Upper lobe of right lung (tissue), 1 donor: ENCODE measurements at regions not wholly inside any gene's neighbourhood (a gene's known extent, or its start where the extent isn't known, plus 50 kb on each side); places are given as distances from the start of the nearest gene placed in this dataset.
"Not testable (repeated sequence)": the region's sequence is repeated elsewhere in the genome, so short reads cannot be mapped to it uniquely, and the experiment has no call there.

ENCODE experiments used
- ATAC-seq: fragments of 200-7000 bp; cut with Tn5 transposase; one replicate; pipeline ENCODE4 v1.9.1; 2020; ENCODE audit warnings: mild to moderate bottlenecking, moderate library complexity
- DNase-seq: peaks from one replicate; pipeline ENCODE4 v3.0.0-alpha.2; 2020
- H3K27ac ChIP-seq: fragments of 200-600 bp; one replicate; pipeline ENCODE4 v1.8.0; 2022
- H3K27me3 ChIP-seq: fragments of 200-600 bp; one replicate; pipeline ENCODE4 v1.8.0; 2022; ENCODE audit warnings: mild to moderate bottlenecking
- H3K36me3 ChIP-seq: fragments of 200-600 bp; one replicate; pipeline ENCODE4 v1.8.0; 2022
- H3K4me1 ChIP-seq: fragments of 200-600 bp; one replicate; pipeline ENCODE4 v1.8.0; 2022
- H3K4me3 ChIP-seq: fragments of 200-600 bp; one replicate; pipeline ENCODE4 v1.8.0; 2022; ENCODE audit warnings: mild to moderate bottlenecking
- H3K9me3 ChIP-seq: fragments of 200-600 bp; one replicate; pipeline ENCODE4 v1.8.0; 2022
- intact Hi-C: fragments of 100-400 bp; cut with DNase I; formaldehyde crosslinking; loops from one replicate; pipeline ENCODE4 v1.11.0; 2022
- TF ChIP-seq, protein P1 (sequence below): fragments of 200-600 bp; IDR thresholded peaks from one replicate; pipeline ENCODE4 v1.8.0; 2022; ENCODE audit warnings: antibody characterized with exemption
- donor health status: DM: no; HTN: yes; CAD: no; lungs with severe emphysema.

- Histone ChIP-seq H3K4me3 (no peak overlapping the region), H3K27ac (no peak overlapping the region), H3K36me3 (no peaks in the 10 kb centered on the region), H3K27me3 (no peaks in the 10 kb centered on the region), H3K9me3 (no peaks in the 10 kb centered on the region), H3K4me1 (no peaks in the 10 kb centered on the region)
- TF ChIP-seq, protein P1, sequence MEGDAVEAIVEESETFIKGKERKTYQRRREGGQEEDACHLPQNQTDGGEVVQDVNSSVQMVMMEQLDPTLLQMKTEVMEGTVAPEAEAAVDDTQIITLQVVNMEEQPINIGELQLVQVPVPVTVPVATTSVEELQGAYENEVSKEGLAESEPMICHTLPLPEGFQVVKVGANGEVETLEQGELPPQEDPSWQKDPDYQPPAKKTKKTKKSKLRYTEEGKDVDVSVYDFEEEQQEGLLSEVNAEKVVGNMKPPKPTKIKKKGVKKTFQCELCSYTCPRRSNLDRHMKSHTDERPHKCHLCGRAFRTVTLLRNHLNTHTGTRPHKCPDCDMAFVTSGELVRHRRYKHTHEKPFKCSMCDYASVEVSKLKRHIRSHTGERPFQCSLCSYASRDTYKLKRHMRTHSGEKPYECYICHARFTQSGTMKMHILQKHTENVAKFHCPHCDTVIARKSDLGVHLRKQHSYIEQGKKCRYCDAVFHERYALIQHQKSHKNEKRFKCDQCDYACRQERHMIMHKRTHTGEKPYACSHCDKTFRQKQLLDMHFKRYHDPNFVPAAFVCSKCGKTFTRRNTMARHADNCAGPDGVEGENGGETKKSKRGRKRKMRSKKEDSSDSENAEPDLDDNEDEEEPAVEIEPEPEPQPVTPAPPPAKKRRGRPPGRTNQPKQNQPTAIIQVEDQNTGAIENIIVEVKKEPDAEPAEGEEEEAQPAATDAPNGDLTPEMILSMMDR = no peak
- ATAC-seq (no peak), DNase-seq (no peak)
- intact Hi-C loops = no loop called here
These were observed 321.3 kb downstream of the TFAP2B start for GRCh38 chr6:51139950-51140385.

DNA sequence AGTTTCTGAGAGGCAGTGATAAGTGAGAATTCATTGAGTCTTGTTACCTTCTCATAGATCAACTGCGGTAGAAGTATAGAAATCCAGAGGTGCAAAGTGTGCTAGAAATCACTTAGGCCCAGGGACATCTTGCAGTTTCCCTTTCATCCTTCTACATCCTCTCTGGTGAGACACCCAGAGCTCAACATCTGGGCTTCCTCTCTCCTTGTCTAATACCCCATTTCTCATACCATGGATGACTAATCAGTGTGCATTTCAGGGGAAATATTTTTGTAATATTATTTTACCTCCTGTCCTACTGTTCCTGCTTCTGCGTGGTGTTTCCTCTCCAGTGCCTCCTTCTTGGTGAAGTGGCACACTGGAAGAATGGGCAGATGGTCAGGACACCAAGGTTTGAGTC, 322.4 kb downstream of the TFAP2B start:
- H3K27me3 ChIP-seq = no peaks in the 10 kb centered on the region
- TF ChIP-seq, protein P1 = no peak
- no peak for DNase-seq
- ATAC-seq = no peak
- no peaks in the 10 kb centered on the region for H3K4me1 ChIP-seq
- intact Hi-C loops = no loop called here
- H3K27ac ChIP-seq = no peak overlapping the region
- H3K36me3 ChIP-seq = no peaks in the 10 kb centered on the region
- no peak overlapping the region for H3K4me3 ChIP-seq
- no peaks in the 10 kb centered on the region for H3K9me3 ChIP-seq

GRCh38 chr6:51147756-51148155, 329.1 kb downstream of the TFAP2B start:
- H3K27me3 ChIP-seq = no peaks in the 10 kb centered on the region
- no peaks in the 10 kb centered on the region for H3K9me3 ChIP-seq
- no peak overlapping the region for H3K4me3 ChIP-seq
- intact Hi-C loops = no loop called here
- DNase-seq (no peak), ATAC-seq (no peak)
- TF ChIP-seq, protein P1 = no peak
- no peaks in the 10 kb centered on the region for H3K36me3 ChIP-seq
- no peak overlapping the region for H3K27ac ChIP-seq
- H3K4me1 ChIP-seq = no peaks in the 10 kb centered on the region

DNA sequence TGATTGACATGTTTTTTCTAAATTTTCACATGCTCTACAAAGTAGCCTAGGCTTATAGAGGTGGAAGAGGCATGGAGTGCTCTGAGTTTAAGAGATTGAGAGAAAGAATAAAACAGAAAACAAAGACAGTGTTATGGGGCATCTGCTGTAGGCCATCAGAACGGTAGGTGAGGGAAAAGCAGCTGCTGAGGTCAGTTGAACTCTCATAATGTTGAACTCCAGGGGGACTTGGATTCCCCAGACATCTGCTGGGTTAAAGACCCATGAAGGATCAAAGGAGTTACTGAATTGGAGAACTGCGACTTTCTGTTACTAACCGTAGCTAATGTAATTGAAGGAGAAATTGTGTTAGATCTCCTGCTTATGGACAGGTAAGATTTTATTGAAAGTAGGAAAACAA, 333.9 kb downstream of the TFAP2B start:
- DNase-seq = no peak
- Histone ChIP-seq H3K4me3 (no peak overlapping the region), H3K4me1 (no peaks in the 10 kb centered on the region), H3K9me3 (no peaks in the 10 kb centered on the region), H3K27ac (no peak overlapping the region), H3K27me3 (no peaks in the 10 kb centered on the region), H3K36me3 (no peaks in the 10 kb centered on the region)
- intact Hi-C loops = no loop called here
- TF ChIP-seq, protein P1 = no peak
- ATAC-seq = no peak

DNA sequence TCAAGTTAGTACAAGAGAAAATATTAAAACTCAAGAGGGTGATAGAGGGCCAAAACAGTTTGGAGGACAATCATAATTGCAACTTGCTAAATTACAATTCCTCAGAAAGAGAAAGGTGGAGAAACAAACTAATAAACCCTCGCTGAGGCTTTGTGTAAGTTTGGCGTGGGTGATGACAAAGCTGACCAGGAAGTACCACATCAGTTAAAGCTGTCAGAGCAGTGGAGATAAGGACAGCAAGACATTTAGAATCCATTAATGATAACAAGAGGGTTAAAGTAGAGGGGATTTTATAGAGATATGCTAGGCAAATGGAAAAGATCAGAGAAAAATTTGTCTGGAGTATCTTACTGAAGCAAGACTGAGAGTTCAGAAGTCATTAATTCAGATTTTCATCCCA, 334.4 kb downstream of the TFAP2B start:
- Histone ChIP-seq H3K9me3 (no peaks in the 10 kb centered on the region), H3K36me3 (no peaks in the 10 kb centered on the region), H3K27me3 (no peaks in the 10 kb centered on the region), H3K4me1 (no peaks in the 10 kb centered on the region), H3K27ac (no peak overlapping the region), H3K4me3 (no peak overlapping the region)
- TF ChIP-seq, protein P1 = no peak
- no peak for ATAC-seq
- DNase-seq = no peak
- intact Hi-C loops = no loop called here

DNA sequence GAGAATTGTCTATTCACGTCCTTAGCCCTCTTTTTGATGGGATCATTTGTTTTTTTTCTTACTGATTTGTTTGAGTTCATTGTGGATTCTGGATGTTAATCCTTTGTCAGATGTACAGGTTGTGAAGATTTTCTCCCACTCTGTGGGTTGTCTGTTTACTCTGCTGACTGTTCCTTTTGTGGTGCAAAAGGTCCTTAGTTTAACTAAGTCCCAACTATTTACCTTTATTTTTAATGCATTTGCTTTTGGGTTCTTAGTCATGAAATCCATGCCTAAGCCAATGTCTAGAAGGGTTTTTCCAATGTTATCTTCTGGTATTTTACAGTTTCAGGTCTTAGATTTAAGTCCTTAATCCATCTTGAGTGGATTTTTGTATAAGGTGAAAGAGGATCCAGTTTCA, 336.3 kb downstream of the TFAP2B start:
- H3K4me1 ChIP-seq, H3K9me3 ChIP-seq, H3K27me3 ChIP-seq, ATAC-seq, H3K27ac ChIP-seq, intact Hi-C loops, H3K36me3 ChIP-seq, DNase-seq, H3K4me3 ChIP-seq: not testable (repeated sequence)

DNA sequence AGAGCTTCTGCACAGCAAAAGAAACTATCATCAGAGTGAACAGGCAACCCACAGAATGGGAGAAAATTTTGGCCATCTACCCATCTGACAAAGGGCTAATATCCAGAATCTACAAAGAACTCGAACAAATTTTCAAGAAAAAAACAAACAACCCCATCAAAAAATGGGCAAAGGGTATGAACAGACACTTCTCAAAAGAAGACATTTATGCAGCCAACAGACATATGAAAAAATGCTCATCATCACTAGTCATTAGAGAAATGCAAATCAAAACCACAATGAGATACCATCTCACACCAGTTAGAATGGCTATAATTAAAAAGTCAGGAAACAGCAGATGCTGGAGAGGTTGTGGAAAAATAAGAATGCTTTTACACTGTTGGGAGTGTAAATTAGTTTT, 340.6 kb downstream of the TFAP2B start:
- H3K27ac ChIP-seq, intact Hi-C loops: not testable (repeated sequence)

More for the DNA sequence above, 340.6 kb downstream of the TFAP2B start:
- not testable (repeated sequence) for ATAC-seq, H3K4me1 ChIP-seq, H3K9me3 ChIP-seq, H3K27me3 ChIP-seq, H3K36me3 ChIP-seq, DNase-seq, H3K4me3 ChIP-seq
